HG03066 (cell line): ENCODE measurements at regions not wholly inside any gene's neighbourhood (a gene's known extent, or its start where the extent isn't known, plus 50 kb on each side); places are given as distances from the start of the nearest gene placed in this dataset.
A peak's percentile ranks its signal among the peaks of the same experiment; 100 is the strongest.
"Not testable (repeated sequence)": the region's sequence is repeated elsewhere in the genome, so short reads cannot be mapped to it uniquely, and the experiment has no call there.

Source experiments
- ATAC-seq: cut with Tn5 transposase; IDR thresholded peaks from one replicate; pipeline ENCODE4 v1.9.1; 2021; ENCODE audit warnings: low read depth; ENCODE audit not compliant: unreplicated experiment

GRCh38 chr9:75454891-75455290, 366.6 kb downstream of the OSTF1 start:
- ATAC-seq, result no peak

GRCh38 chr9:75455444-75455921, 367.2 kb downstream of the OSTF1 start:
- ATAC-seq, result peak; percentile 91

GRCh38 chr9:75456698-75457097, 368.4 kb downstream of the OSTF1 start:
- no peak for ATAC-seq

GRCh38 chr9:75457474-75458011, 369.2 kb downstream of the OSTF1 start:
- no peak for ATAC-seq

- ATAC-seq, result not testable (repeated sequence)
These were observed 371.0 kb downstream of the OSTF1 start for GRCh38 chr9:75459311-75459710.

- ATAC-seq, result no peak
These were observed 372.9 kb downstream of the OSTF1 start for GRCh38 chr9:75461183-75461582.

GRCh38 chr9:75462866-75463265, 374.6 kb downstream of the OSTF1 start:
- ATAC-seq, result no peak

GRCh38 chr9:75463871-75464270, 375.6 kb downstream of the OSTF1 start:
- ATAC-seq, result no peak

- ATAC-seq, result no peak
These were observed 376.4 kb downstream of the OSTF1 start for GRCh38 chr9:75464726-75465125.

GRCh38 chr9:75467142-75467541, 378.8 kb downstream of the OSTF1 start:
- ATAC-seq, result no peak

- ATAC-seq, result no peak
These were observed 383.3 kb downstream of the OSTF1 start for GRCh38 chr9:75471549-75472114.

- no peak for ATAC-seq
These were observed 394.3 kb downstream of the OSTF1 start for GRCh38 chr9:75482566-75482965.

- ATAC-seq, result no peak
These were observed 395.3 kb downstream of the OSTF1 start for GRCh38 chr9:75483636-75484035.

GRCh38 chr9:75487856-75488718, 399.8 kb downstream of the OSTF1 start:
- ATAC-seq, result no peak

GRCh38 chr9:75488719-75489110, 400.4 kb downstream of the OSTF1 start:
- no peak for ATAC-seq

- ATAC-seq, result no peak
These were observed 400.1 kb upstream of the PCSK5 start for GRCh38 chr9:75490326-75490725.

GRCh38 chr9:75491533-75491932, 398.9 kb upstream of the PCSK5 start:
- no peak for ATAC-seq

GRCh38 chr9:75499812-75500211, 390.7 kb upstream of the PCSK5 start:
- ATAC-seq, result no peak

GRCh38 chr9:75500479-75500878, 390.0 kb upstream of the PCSK5 start:
- ATAC-seq, result no peak

GRCh38 chr9:75500940-75501339, 389.5 kb upstream of the PCSK5 start:
- not testable (repeated sequence) for ATAC-seq

- ATAC-seq, result no peak
These were observed 385.8 kb upstream of the PCSK5 start for GRCh38 chr9:75504721-75505120.

- no peak for ATAC-seq
These were observed 384.8 kb upstream of the PCSK5 start for GRCh38 chr9:75505654-75506053.
